Mesenchymal stem cell (in vitro differentiated cells and primary cell): ENCODE measurements at regions not wholly inside any gene's neighbourhood (a gene's known extent, or its start where the extent isn't known, plus 50 kb on each side); places are given as distances from the start of the nearest gene placed in this dataset.
A peak's percentile ranks its signal among the peaks of the same experiment; 100 is the strongest.

Experiments used
- DNase-seq: peaks from one replicate; pipeline ENCODE4 v3.0.0-alpha.2; 2013
- H2AFZ ChIP-seq: one replicate; pipeline ENCODE4 v1.6.1; 2013; ENCODE audit warnings: low read depth, mild to moderate bottlenecking, control low read depth, inconsistent platforms, low read length, moderate library complexity
- H2AK5ac ChIP-seq: 2 replicates; pipeline ENCODE4 v1.6.1; 2013; ENCODE audit warnings: low read length, moderate library complexity, mild to moderate bottlenecking, inconsistent platforms; ENCODE audit not compliant: severe bottlenecking
- H2BK120ac ChIP-seq: one replicate; pipeline ENCODE4 v1.6.1; 2013; ENCODE audit warnings: low read depth, mild to moderate bottlenecking, inconsistent platforms, low read length, moderate library complexity
- H2BK12ac ChIP-seq, 2 experiments: one replicate each; pipeline ENCODE4 v1.6.1; 2013; ENCODE audit warnings: inconsistent platforms in 2 of 2, low read length in 2 of 2, mild to moderate bottlenecking in 2 of 2, moderate library complexity in 2 of 2, control low read depth in 1 of 2
- H2BK15ac ChIP-seq: one replicate; pipeline ENCODE4 v1.6.1; 2013; ENCODE audit warnings: mild to moderate bottlenecking, low read depth, inconsistent platforms; ENCODE audit not compliant: poor library complexity, severe bottlenecking
- H2BK5ac ChIP-seq: 2 replicates; pipeline ENCODE4 v1.6.1; 2013; ENCODE audit warnings: low read depth, mild to moderate bottlenecking, low read length, control low read depth, inconsistent platforms; ENCODE audit not compliant: poor library complexity, severe bottlenecking
- H3K14ac ChIP-seq, 2 experiments: one replicate each; pipeline ENCODE4 v1.6.1; 2013; ENCODE audit warnings: inconsistent platforms in 2 of 2, low read length in 2 of 2, control low read depth in 1 of 2, mild to moderate bottlenecking in 1 of 2, moderate library complexity in 1 of 2
- H3K18ac ChIP-seq, 2 experiments: one replicate each; pipeline ENCODE4 v1.6.1; 2013; ENCODE audit warnings: inconsistent platforms in 2 of 2, low read length in 2 of 2, control low read depth in 1 of 2, low read depth in 1 of 2, mild to moderate bottlenecking in 1 of 2
- H3K23ac ChIP-seq, 2 experiments: one replicate each; pipeline ENCODE4 v1.6.1; 2013; ENCODE audit warnings: inconsistent platforms in 2 of 2, low read length in 2 of 2, mild to moderate bottlenecking in 2 of 2, moderate library complexity in 2 of 2, control low read depth in 1 of 2
- H3K27ac ChIP-seq: 2 replicates; pipeline ENCODE4 v1.5.1; 2013; ENCODE audit warnings: mild to moderate bottlenecking, moderate library complexity, low read length, control low read depth, inconsistent platforms; ENCODE audit not compliant: poor library complexity, severe bottlenecking
- H3K27me3 ChIP-seq, 2 experiments: 2 replicates each; pipeline versions ENCODE4 v1.6.1 to v1.7.0; 2013; ENCODE audit warnings: low read length in 2 of 2, mild to moderate bottlenecking in 2 of 2, moderate library complexity in 2 of 2, control low read depth in 1 of 2, inconsistent platforms in 1 of 2; ENCODE audit not compliant: control insufficient read depth in 1 of 2, insufficient read depth in 1 of 2
- H3K36me3 ChIP-seq, 2 experiments: 2 replicates each; pipeline versions ENCODE4 v1.6.1 to v1.7.0; 2013; ENCODE audit warnings: low read length in 2 of 2, control low read depth in 1 of 2, inconsistent platforms in 1 of 2, low read depth in 1 of 2, mild to moderate bottlenecking in 1 of 2; ENCODE audit not compliant: insufficient read depth in 2 of 2, control insufficient read depth in 1 of 2
- H3K4ac ChIP-seq, 2 experiments: one replicate each; pipeline ENCODE4 v1.6.1; 2013; ENCODE audit warnings: inconsistent platforms in 2 of 2, low read length in 2 of 2, mild to moderate bottlenecking in 2 of 2, moderate library complexity in 2 of 2, control low read depth in 1 of 2, low read depth in 1 of 2
- H3K4me1 ChIP-seq: 2 replicates; pipeline ENCODE4 v1.6.1; 2013; ENCODE audit warnings: low read depth, low read length, control low read depth; ENCODE audit not compliant: control insufficient read depth, insufficient read depth
- H3K4me2 ChIP-seq: 2 replicates; pipeline ENCODE4 v1.6.1; 2013; ENCODE audit warnings: low read length, mild to moderate bottlenecking, inconsistent platforms; ENCODE audit not compliant: poor library complexity, severe bottlenecking
- H3K4me3 ChIP-seq, 2 experiments: 2 replicates each; pipeline versions ENCODE4 v1.5.1 to v1.7.0; 2013; ENCODE audit warnings: low read length in 2 of 2, mild to moderate bottlenecking in 2 of 2, control low read depth in 1 of 2, low read depth in 1 of 2; ENCODE audit not compliant: insufficient read depth in 1 of 2
- H3K79me1 ChIP-seq: replicated peaks from 2 replicates; pipeline ENCODE4 v1.6.1; 2013; ENCODE audit warnings: mild to moderate bottlenecking, control low read depth, low read length, inconsistent platforms; ENCODE audit not compliant: poor library complexity, severe bottlenecking
- H3K9ac ChIP-seq: 2 replicates; pipeline ENCODE4 v1.7.0; 2013; ENCODE audit warnings: mild to moderate bottlenecking, low read length, moderate library complexity
- H3K9me3 ChIP-seq: 2 replicates; pipeline ENCODE4 v1.7.0; 2013; ENCODE audit warnings: mild to moderate bottlenecking, low read length; ENCODE audit not compliant: control insufficient read depth
- H4K8ac ChIP-seq: one replicate; pipeline ENCODE4 v1.6.1; 2013; ENCODE audit warnings: inconsistent platforms, mild to moderate bottlenecking, low read length, moderate library complexity
- H4K91ac ChIP-seq: one replicate; pipeline ENCODE4 v1.6.1; 2013; ENCODE audit warnings: mild to moderate bottlenecking, low read length, inconsistent platforms
- WGBS: methylation state at CpG from one replicate; pipeline ENCODE4 v1.1.7; 2013; ENCODE audit warnings: mixed read lengths; 5-methylcytosine and 5-hydroxymethylcytosine counted together

DNA sequence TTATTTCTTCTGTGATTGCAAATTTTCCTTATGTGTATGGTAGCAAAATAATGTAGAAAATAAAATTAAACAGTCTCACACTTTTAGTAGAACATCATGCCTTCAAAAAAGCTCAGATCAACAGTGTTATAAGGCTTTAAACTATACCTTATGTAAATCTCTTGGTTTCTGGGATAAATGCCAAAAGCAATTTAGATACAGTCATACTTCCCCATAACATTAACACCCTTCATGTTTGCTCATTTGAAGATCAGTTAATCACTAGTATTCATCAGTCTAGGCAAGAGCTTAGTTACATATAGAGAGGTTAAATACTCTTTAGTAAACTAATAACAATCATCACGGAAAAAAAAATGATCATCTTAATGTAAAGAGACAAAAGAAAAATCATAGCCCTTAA is 421.8 kb upstream of the ANO3 start:
- no peak overlapping the region for H2BK120ac ChIP-seq
- H3K4me2 ChIP-seq, result no peak overlapping the region
- no peaks in the 10 kb centered on the region for H3K4me1 ChIP-seq
- H3K4me3 ChIP-seq, result no peak overlapping the region
- no peak overlapping the region for H2BK5ac ChIP-seq
- H3K79me1 ChIP-seq, result no peaks in the 10 kb centered on the region
- no peaks in the 10 kb centered on the region for H3K27me3 ChIP-seq
- DNase-seq, result peak; percentile 42
- H2AK5ac ChIP-seq, result no peak overlapping the region
- no peak overlapping the region for H3K23ac ChIP-seq
- H3K27ac ChIP-seq, result no peak overlapping the region
- no peak overlapping the region for H4K8ac ChIP-seq
- no peaks in the 10 kb centered on the region for H3K36me3 ChIP-seq
- H3K4ac ChIP-seq, result no peak overlapping the region
- no peak overlapping the region for H2BK15ac ChIP-seq
- no peak overlapping the region for H2BK12ac ChIP-seq
- H2AFZ ChIP-seq, result no peak overlapping the region
- no CpG with 5 or more reads among the region's 1 CpG for WGBS
- H4K91ac ChIP-seq, result no peak overlapping the region
- H3K14ac ChIP-seq, result no peak overlapping the region
- H3K9me3 ChIP-seq, result no peaks in the 10 kb centered on the region
- no peak overlapping the region for H3K9ac ChIP-seq
- H3K18ac ChIP-seq, result no peak overlapping the region

DNA sequence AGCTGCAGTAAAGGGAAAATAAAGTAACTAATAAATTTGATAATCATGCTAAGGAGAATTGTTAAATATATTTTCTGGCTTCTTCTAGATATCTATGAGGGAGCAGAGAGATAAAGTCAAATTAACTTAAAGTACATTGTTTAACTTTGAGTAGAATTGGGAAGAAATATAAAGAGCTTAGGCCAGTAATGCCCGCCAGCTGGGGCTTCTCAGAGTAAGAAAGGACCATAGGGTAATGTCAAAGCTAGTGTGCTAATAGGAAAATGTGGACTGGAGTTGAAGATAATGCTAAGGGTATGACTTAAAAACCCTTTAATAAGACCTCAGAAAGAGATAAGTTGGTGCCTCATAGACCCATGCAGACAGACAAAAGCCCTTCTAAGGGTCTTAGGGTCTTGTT is 411.6 kb upstream of the ANO3 start:
- Histone ChIP-seq H2BK5ac (no peak overlapping the region), H3K79me1 (no peaks in the 10 kb centered on the region), H3K23ac (no peak overlapping the region), H2AK5ac (no peak overlapping the region), H2BK12ac (no peak overlapping the region), H4K8ac (no peak overlapping the region), H3K9me3 (no peaks in the 10 kb centered on the region), H3K4ac (no peak overlapping the region), H3K14ac (no peak overlapping the region), H3K27ac (no peak overlapping the region), H2AFZ (no peak overlapping the region), H3K4me3 (no peak overlapping the region), H3K4me2 (no peak overlapping the region), H3K18ac (no peak overlapping the region), H3K36me3 (no peaks in the 10 kb centered on the region), H2BK15ac (no peak overlapping the region), H2BK120ac (no peak overlapping the region), H4K91ac (no peak overlapping the region), H3K4me1 (no peaks in the 10 kb centered on the region), H3K9ac (no peak overlapping the region), H3K27me3 (no peaks in the 10 kb centered on the region)
- WGBS, result 55% methylated on average over 1 of the region's 1 CpG
- DNase-seq, result no peak

DNA sequence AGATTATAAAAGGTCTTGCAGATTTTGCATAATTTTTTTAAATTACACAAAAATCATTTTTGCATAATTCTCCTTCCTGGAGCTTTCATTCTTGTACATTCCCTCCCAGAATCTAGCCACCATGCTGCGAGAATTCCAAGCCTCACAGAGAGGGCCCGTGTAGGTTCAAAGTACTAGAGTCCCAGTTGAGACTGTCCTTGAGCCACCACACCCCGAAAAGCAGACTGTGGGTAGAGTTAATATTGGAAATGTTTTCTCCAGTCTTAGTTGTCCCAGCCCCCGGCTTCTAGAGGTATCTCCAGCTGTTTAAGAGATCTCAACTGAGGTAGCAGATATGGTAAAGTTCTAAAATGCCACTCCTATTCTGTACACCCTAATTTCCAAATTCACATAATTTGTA is 407.3 kb upstream of the ANO3 start:
- Histone ChIP-seq H2BK15ac (no peak overlapping the region), H2BK12ac (no peak overlapping the region)

DNA sequence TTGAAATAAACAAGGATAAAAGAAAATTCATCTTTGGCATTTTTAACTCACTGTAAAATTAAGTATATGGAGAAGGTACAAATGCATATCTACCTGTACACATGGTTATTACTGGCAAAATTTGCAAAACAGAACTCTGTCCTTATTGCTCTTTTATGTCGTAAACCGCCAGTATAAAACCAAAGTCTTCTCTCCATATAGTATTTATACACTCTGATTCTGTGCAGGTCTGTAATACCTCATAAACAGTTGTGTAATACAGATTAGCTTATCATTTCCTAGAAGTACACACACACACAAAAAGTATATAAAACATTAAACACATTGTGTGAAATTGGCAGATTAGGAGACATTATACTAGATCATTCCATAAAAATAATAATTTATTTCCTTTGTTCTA is 406.6 kb upstream of the ANO3 start:
- no peak overlapping the region for H2BK120ac ChIP-seq
- no peak overlapping the region for H3K4me2 ChIP-seq
- no peak overlapping the region for H4K91ac ChIP-seq
- no peak overlapping the region for H3K27ac ChIP-seq
- no peak overlapping the region for H2BK15ac ChIP-seq
- H3K9me3 ChIP-seq, result no peaks in the 10 kb centered on the region
- no peak overlapping the region for H3K23ac ChIP-seq
- no peak overlapping the region for H4K8ac ChIP-seq
- no peaks in the 10 kb centered on the region for H3K36me3 ChIP-seq
- no peaks in the 10 kb centered on the region for H3K27me3 ChIP-seq
- no peak overlapping the region for H3K4me3 ChIP-seq
- no peak overlapping the region for H2BK5ac ChIP-seq
- WGBS, result no CpG with 5 or more reads among the region's 2 CpGs
- no peak overlapping the region for H3K14ac ChIP-seq
- no peak overlapping the region for H2BK12ac ChIP-seq
- no peak overlapping the region for H3K4ac ChIP-seq
- no peaks in the 10 kb centered on the region for H3K79me1 ChIP-seq
- DNase-seq, result no peak
- H2AFZ ChIP-seq, result no peak overlapping the region
- no peaks in the 10 kb centered on the region for H3K4me1 ChIP-seq
- no peak overlapping the region for H3K9ac ChIP-seq
- H3K18ac ChIP-seq, result no peak overlapping the region
- no peak overlapping the region for H2AK5ac ChIP-seq

More for the DNA sequence above, 407.3 kb upstream of the ANO3 start:
- H3K79me1 ChIP-seq, result no peaks in the 10 kb centered on the region
- H3K4me2 ChIP-seq, result no peak overlapping the region
- no peak overlapping the region for H2BK120ac ChIP-seq
- no peak overlapping the region for H4K91ac ChIP-seq
- H3K4me3 ChIP-seq, result no peak overlapping the region
- H2AK5ac ChIP-seq, result no peak overlapping the region
- no peaks in the 10 kb centered on the region for H3K4me1 ChIP-seq
- no peaks in the 10 kb centered on the region for H3K27me3 ChIP-seq
- H3K27ac ChIP-seq, result no peak overlapping the region
- no peak overlapping the region for H3K9ac ChIP-seq
- no peaks in the 10 kb centered on the region for H3K36me3 ChIP-seq
- no peak overlapping the region for H3K4ac ChIP-seq
- no peaks in the 10 kb centered on the region for H3K9me3 ChIP-seq
- H4K8ac ChIP-seq, result no peak overlapping the region
- WGBS, result 76% methylated on average over 3 of the region's 4 CpGs
- no peak overlapping the region for H3K23ac ChIP-seq
- no peak overlapping the region for H2BK5ac ChIP-seq
- H3K14ac ChIP-seq, result no peak overlapping the region
- no peak for DNase-seq
- H2AFZ ChIP-seq, result no peak overlapping the region
- H3K18ac ChIP-seq, result no peak overlapping the region
